OCI-LY7 (cell line): ENCODE measurements at regions not wholly inside any gene's neighbourhood (a gene's known extent, or its start where the extent isn't known, plus 50 kb on each side); places are given as distances from the start of the nearest gene placed in this dataset.

ENCODE experiments used
- BruUV-seq: library from RNA; stranded (reverse); fragments of 400-500 nt; replicated peaks from 2 replicates; lab custom pipeline; 2021; lab: Mats Ljungman, UMichigan
- CTCF ChIA-PET: fragments of 300-600 bp; sonication (Branson Sonifier 250); formaldehyde crosslinking; loops from one replicate; lab custom pipeline; 2022; ENCODE audit warnings: antibody characterized with exemption; ENCODE audit not compliant: unreplicated experiment; lab: Charles Lee
- POLR2A ChIA-PET: fragments of 300-600 bp; sonication (Branson Sonifier 250); formaldehyde crosslinking; loops from one replicate; lab custom pipeline; 2022; ENCODE audit warnings: antibody characterized with exemption; lab: Charles Lee
- DNase-seq: peaks from one replicate; pipeline ENCODE4 v3.0.0-alpha.2; 2015; ENCODE audit warnings: low spot score
- H2AFZ ChIP-seq: fragments of 200-600 bp; sonication (generic), shearing (Covaris generic); 2 replicates; pipeline ENCODE4 v1.6.1; 2014; ENCODE audit warnings: mild to moderate bottlenecking, antibody characterized with exemption, low read length, moderate library complexity
- H3K27ac ChIP-seq: fragments of 200-600 bp; sonication (generic); 2 replicates; pipeline ENCODE4 v1.5.1; 2014; ENCODE audit warnings: mixed run types, low read depth, mild to moderate bottlenecking, moderate library complexity, low read length, inconsistent platforms; ENCODE audit not compliant: poor library complexity, severe bottlenecking
- H3K36me3 ChIP-seq: fragments of 200-600 bp; sonication (generic); 2 replicates; pipeline ENCODE4 v1.6.1; 2014; ENCODE audit warnings: mild to moderate bottlenecking, antibody characterized with exemption, low read length, moderate library complexity, mixed read lengths; ENCODE audit not compliant: insufficient read depth
- H3K4me1 ChIP-seq: fragments of 200-600 bp; sonication (generic); 2 replicates; pipeline ENCODE4 v1.5.1; 2014; ENCODE audit warnings: mild to moderate bottlenecking, low read length; ENCODE audit not compliant: insufficient read depth, poor library complexity, severe bottlenecking
- H3K4me2 ChIP-seq: fragments of 200-600 bp; sonication (generic); 2 replicates; pipeline ENCODE4 v1.6.1; 2014; ENCODE audit warnings: mild to moderate bottlenecking, low read length
- H3K4me3 ChIP-seq: fragments of 200-600 bp; sonication (generic); 2 replicates; pipeline ENCODE4 v1.5.1; 2014; ENCODE audit warnings: mild to moderate bottlenecking, low read depth, low read length; ENCODE audit not compliant: poor library complexity, severe bottlenecking
- H3K79me2 ChIP-seq: fragments of 200-600 bp; sonication (generic); 2 replicates; pipeline ENCODE4 v1.6.1; 2016; ENCODE audit warnings: low read depth, mild to moderate bottlenecking, low read length, moderate library complexity, mixed read lengths; ENCODE audit not compliant: insufficient read depth
- H3K9me2 ChIP-seq: fragments of 200-600 bp; sonication (generic); 2 replicates; pipeline ENCODE4 v1.6.1; 2016; ENCODE audit warnings: mild to moderate bottlenecking, low read length, mixed read lengths; ENCODE audit not compliant: insufficient read depth
- H3K9me3 ChIP-seq: fragments of 200-600 bp; sonication (generic); 2 replicates; pipeline ENCODE4 v1.6.1; 2014; ENCODE audit warnings: mild to moderate bottlenecking, mixed run types, low read length, mixed read lengths
- H4K20me1 ChIP-seq: fragments of 200-600 bp; sonication (generic); 2 replicates; pipeline ENCODE4 v1.6.1; 2014; ENCODE audit warnings: mild to moderate bottlenecking, antibody characterized with exemption, low read length, moderate library complexity, mixed read lengths; ENCODE audit not compliant: insufficient read depth
- CTCF ChIP-seq: fragments of 200-600 bp; sonication (generic); conservative IDR thresholded peaks from 2 replicates; pipeline ENCODE4 v1.5.1; 2014; ENCODE audit warnings: mild to moderate bottlenecking, antibody characterized with exemption, low read length, moderate library complexity, mixed read lengths
- EZH2phosphoT487 ChIP-seq: fragments of 200-600 bp; sonication (generic); IDR thresholded peaks from 2 replicates; pipeline ENCODE4 v1.6.1; 2018; ENCODE audit warnings: low read depth, borderline replicate concordance, mild to moderate bottlenecking, mixed run types, antibody characterized with exemption, low read length, moderate library complexity, mixed read lengths
- intact Hi-C: fragments of 100-400 bp; cut with micrococcal nuclease; formaldehyde crosslinking; loops from one replicate; pipeline ENCODE4 v1.10.0; 2022; ENCODE audit not compliant: unreplicated experiment

DNA sequence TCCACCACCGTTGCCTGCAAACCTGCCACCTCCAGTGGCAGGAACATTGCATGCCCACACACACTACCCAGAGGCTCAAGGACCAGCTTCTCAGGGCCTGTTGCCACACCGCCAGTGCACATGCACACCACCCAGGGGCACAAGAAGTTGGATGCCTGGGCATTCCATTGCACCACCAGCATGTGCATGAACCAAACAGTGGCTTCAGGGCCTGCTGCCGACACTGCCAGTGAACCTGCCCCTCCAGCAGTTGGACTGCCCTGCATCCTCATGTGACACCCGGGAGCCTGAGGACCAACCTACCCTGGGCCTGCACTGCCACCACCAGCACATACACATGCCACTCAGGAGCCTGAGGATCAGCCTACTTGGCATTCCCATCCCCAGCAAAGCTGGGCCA lies 303.7 kb downstream of the KCNJ2 start:
- no peak overlapping the region for H2AFZ ChIP-seq
- H4K20me1 ChIP-seq = no peaks in the 10 kb centered on the region
- TF ChIP-seq CTCF (no peak), EZH2phosphoT487 (no peak)
- intact Hi-C loops = no loop called here
- H3K27ac ChIP-seq = no peak overlapping the region
- no peaks in the 10 kb centered on the region for H3K9me2 ChIP-seq
- no TSS peak for BruUV-seq
- H3K9me3 ChIP-seq = no peaks in the 10 kb centered on the region
- DNase-seq = no peak
- no peak overlapping the region for H3K4me2 ChIP-seq
- no peaks in the 10 kb centered on the region for H3K4me1 ChIP-seq
- H3K36me3 ChIP-seq = no peaks in the 10 kb centered on the region
- H3K79me2 ChIP-seq = no peaks in the 10 kb centered on the region
- ChIA-PET POLR2A (no interaction called here), CTCF (no interaction called here)
- H3K4me3 ChIP-seq = no peak overlapping the region

DNA sequence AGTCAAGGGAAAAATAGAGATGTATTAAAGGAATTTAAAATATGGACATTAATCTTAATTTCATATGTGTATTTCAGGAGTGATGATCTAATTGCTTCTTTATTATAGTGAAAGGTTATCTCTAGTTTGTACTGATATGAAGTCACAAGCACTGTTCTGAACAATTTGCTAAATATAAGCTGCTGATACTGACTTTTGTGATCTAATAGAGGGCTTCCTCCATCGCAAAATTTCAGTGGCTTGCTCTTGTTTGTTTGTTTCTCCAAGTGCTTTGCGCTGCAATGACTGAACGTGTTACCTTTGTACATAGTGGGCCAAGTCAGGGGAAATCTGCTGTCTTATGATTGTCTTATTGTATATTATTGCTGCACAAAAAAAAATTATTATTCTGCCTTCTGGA lies 307.0 kb downstream of the KCNJ2 start:
- H3K4me2 ChIP-seq = no peak overlapping the region
- intact Hi-C loops = no loop called here
- no peak for DNase-seq
- no peak for TF ChIP-seq CTCF
- no peak for TF ChIP-seq EZH2phosphoT487
- ChIA-PET POLR2A (interaction anchor here (0.8 kb wide), 1 partner anchor 22 kb away, joined by 3 read pairs; no protein-coding TSS in a partner anchor), CTCF (no interaction called here)
- H3K9me2 ChIP-seq = no peaks in the 10 kb centered on the region
- H3K9me3 ChIP-seq = no peaks in the 10 kb centered on the region
- H3K27ac ChIP-seq = no peak overlapping the region
- H4K20me1 ChIP-seq = no peaks in the 10 kb centered on the region
- no peaks in the 10 kb centered on the region for H3K36me3 ChIP-seq
- H3K4me3 ChIP-seq = no peak overlapping the region
- no TSS peak for BruUV-seq
- no peaks in the 10 kb centered on the region for H3K4me1 ChIP-seq
- no peaks in the 10 kb centered on the region for H3K79me2 ChIP-seq
- no peak overlapping the region for H2AFZ ChIP-seq

DNA sequence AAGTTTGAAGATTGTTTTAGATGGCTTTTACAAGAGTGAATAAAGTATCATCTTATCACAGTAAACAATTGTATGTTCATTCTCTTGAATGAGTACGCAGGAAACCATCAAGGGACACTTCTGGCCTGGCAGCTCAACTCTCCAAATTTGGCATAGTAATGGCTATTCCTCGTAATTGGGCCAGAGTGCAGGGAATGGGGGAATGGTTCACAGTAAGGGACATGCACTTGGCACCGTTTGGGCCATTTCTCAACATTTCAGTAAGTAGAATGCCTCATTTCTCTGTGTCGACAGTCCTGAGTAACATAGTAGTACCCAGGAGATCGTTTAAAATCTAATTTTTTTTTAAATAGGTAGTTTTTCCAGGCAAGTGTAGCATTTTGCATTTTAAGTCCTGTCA lies 309.6 kb downstream of the KCNJ2 start:
- POLR2A ChIA-PET = no interaction called here
- H4K20me1 ChIP-seq = no peaks in the 10 kb centered on the region
- H3K9me3 ChIP-seq = 0 out of 2 replicates have a peak, but pooled peaks cover 9% of the 10 kb centered on the region
- no peak overlapping the region for H3K4me2 ChIP-seq
- no peak for TF ChIP-seq EZH2phosphoT487
- TF ChIP-seq CTCF = no peak
- no peak overlapping the region for H3K4me3 ChIP-seq
- H3K36me3 ChIP-seq = no peaks in the 10 kb centered on the region
- no TSS peak for BruUV-seq
- DNase-seq = no peak
- no peaks in the 10 kb centered on the region for H3K9me2 ChIP-seq
- H3K4me1 ChIP-seq = no peaks in the 10 kb centered on the region
- H2AFZ ChIP-seq = no peak overlapping the region
- CTCF ChIA-PET = no interaction called here
- H3K79me2 ChIP-seq = no peaks in the 10 kb centered on the region
- H3K27ac ChIP-seq = no peak overlapping the region
- intact Hi-C loops = no loop called here
